ENCODE measurements at regions not wholly inside any gene's neighbourhood (a gene's known extent, or its start where the extent isn't known, plus 50 kb on each side); places are given as distances from the start of the nearest gene placed in this dataset.
"Not testable (repeated sequence)": the region's sequence is repeated elsewhere in the genome, so short reads cannot be mapped to it uniquely, and the experiment has no call there.

DNA sequence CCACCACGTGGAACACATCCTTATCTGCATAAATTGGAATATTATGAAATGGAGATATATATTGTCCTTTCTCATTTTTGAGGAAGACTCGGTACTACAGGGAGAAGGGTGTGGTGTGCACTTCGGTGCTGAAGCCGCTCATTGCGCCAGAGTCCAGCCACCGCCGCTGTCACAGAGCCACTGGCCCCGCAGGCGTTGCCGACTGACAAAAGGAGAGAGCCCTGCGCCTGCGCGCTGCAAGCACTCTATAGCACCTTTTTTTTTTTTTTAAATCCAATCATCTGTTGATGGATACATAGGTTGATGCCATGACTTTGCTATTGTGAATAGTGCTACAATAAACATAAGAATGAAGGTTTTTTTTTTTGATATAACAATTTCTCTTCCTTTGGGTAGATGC lies 130.0 kb upstream of the TBC1D5 start:
- no peak for DNase-seq

DNA sequence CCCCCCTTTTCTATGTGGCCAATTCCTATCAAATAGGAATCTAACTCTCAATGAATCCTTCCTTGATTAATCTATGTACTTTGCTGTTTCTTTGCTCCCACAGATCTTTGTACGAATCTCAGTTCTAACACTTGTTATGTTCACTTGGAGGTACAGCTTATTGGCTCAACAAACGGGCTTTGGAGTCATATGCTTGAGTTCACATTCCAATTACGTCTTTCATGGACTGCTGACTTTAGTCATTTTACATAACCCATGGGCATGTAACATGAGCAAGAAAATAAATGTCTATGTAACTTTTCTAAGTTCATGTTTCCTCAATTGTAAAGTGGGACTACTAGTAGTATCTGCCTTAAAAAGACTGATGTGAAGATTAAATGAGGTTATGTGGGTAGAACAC lies 123.2 kb upstream of the TBC1D5 start:
- DNase-seq = no peak

- DNase-seq = no peak
Measured at GRCh38 chr3:17861476-17861875, 119.0 kb upstream of the TBC1D5 start.

- DNase-seq = not testable (repeated sequence)
Measured at GRCh38 chr3:17860840-17861471, 118.5 kb upstream of the TBC1D5 start.

- no peak for DNase-seq
Measured at GRCh38 chr3:17852217-17852616, 109.8 kb upstream of the TBC1D5 start.

GRCh38 chr3:17850448-17850847 lies 108.0 kb upstream of the TBC1D5 start:
- DNase-seq = no peak

- DNase-seq = no peak
Measured at GRCh38 chr3:17848102-17848501, 105.7 kb upstream of the TBC1D5 start.

- DNase-seq = no peak
Measured at GRCh38 chr3:17847156-17847555, 104.7 kb upstream of the TBC1D5 start.

GRCh38 chr3:17846466-17846865 lies 104.0 kb upstream of the TBC1D5 start:
- no peak for DNase-seq

DNA sequence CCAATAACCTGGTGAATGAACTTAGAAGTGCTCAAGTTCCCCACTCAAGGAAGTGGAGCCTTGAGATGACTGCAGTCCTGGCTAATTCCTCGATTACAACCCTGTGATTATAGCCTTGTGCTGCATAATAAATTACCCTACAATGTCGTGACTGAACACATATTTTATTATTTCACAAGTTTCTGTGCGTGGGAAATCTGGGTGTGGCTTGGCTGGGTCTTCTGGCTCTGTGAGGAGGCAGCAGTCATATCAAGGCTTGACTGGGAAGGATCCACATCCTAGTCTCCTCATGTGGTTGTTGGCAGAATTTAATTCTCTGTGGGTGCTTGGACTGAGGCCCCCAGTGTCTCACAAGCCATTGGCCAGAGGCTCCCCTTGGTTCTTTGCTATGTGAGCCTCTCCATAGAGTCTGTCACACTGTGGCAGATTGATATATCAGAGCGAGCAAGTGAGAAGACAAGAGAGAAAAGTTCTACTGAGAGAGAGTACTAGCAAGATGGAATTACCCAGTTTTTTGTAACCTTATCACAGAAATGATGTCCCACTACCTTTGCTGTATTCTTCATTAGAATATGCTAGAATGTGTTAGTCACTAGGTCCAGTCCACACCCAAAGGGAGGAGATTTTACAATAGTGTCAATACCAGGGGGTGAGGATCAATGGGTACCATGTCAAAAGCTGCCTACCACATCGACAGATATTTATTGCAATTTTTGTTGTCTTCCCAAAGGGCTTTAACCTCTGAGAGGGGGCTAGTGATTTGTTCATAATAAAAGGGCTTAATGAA lies 102.8 kb upstream of the TBC1D5 start:
- DNase-seq = no peak

GRCh38 chr3:17844236-17844635 lies 101.8 kb upstream of the TBC1D5 start:
- DNase-seq = no peak

DNA sequence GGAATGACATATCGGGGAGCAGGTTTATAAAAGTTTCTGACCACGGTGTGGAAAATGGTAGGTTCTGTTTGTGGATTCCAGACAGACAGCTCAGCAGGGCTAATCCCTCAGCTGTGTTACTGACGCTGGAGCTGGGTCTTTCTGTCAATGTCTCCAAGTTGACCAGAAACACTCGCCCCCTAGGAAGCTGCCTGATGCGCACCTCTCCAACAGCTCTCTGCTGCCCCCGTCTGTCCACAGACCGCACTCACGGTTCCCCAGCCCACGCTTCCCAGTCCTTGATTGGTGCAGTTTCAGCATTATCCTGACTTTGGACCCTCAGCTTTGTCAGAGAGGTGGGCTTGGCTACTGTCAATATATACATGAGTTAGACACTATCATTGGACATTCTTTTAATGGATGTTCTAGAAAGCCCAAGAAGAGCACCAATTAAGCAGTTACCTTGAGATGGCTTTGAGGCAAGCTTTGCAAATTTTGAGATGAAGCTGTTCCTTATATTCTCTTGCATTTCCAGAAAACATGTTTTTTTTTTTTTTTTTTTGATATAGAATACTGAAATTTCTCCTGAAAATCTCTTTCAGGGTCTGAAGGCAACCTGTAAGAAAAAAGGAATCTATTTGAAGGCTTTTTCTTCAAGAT lies 98.9 kb upstream of the TBC1D5 start:
- peak; percentile 21 to 66 (median 48) for DNase-seq

- DNase-seq = no peak
Measured at GRCh38 chr3:17840651-17841050, 98.2 kb upstream of the TBC1D5 start.

DNA sequence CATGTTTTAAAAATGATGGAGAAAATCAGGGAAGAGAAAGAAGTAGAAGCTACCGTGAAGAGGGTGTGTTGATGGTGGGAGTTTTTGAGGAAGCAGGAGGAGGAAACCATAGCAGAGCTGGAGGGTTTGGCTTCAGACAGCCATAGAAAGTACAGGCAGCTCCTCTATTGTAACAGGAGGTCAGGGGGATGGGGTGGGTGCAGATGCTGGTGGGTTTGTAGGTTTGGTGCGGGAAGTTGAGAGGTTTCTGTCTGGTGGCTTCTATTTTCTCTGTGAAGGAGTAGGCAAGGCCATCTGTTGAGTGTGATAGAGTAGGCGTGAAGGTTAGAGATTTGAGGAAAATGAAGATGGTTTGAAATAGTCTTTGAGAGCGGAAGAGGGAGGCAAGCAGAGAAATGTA lies 97.7 kb upstream of the TBC1D5 start:
- DNase-seq = no peak

GRCh38 chr3:17836919-17837318 lies 94.5 kb upstream of the TBC1D5 start:
- DNase-seq = no peak

DNA sequence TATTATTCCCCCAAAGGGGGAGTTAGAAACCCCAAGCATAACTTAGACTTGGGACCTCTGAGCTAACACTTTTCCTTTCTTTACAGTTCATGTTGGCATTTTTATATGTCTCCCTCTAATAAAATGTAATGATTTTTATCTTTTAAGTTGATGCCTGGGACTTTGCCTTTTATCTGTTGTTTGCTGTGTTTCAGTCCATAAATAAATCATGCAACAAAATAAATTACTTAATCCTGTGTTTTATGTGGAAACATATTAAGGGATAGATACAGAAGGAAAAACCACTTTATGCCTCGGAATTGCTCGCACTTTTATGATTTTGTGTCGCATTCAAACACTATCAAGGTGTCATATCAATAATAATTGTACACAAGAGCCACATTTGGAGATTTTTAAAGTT lies 93.7 kb upstream of the TBC1D5 start:
- DNase-seq = no peak

DNA sequence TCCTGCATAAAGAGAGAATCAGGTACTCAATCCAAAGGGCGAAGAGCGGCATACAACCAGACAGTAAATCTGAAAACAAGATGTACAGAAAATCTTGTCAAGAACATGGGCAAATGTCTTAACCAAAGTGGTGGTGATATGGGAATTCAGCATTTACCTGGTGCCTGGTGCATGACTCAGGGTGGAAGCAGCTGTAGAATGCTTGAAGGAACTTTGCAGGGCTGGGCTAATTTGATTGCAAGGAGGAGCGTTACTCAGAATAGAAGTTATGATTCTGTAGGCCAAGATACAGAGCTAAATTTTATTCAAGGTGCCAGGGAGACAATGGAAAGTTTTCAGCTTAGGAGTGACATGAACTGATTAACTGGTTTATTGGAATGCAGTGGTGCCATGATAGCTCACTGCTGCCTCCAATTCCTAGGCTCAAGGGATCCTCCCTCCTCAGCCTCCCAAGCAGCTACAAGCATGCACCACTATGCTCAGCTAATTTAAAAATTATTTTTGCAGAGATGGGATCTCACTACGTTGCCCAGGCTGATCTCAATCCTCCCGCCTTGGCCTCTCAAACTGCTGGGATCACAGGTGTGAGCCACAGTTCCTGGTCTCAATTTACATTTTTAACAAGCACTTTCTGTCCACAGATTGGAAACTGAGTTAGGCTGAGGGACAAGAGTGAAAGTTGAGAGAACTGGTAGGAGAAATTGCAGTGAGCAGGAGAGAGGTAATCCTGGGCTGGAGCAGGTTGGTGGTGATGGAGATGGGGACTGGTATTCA lies 91.5 kb upstream of the TBC1D5 start:
- no peak for DNase-seq

- DNase-seq = no peak
Measured at GRCh38 chr3:17832016-17832415, 89.6 kb upstream of the TBC1D5 start.

DNA sequence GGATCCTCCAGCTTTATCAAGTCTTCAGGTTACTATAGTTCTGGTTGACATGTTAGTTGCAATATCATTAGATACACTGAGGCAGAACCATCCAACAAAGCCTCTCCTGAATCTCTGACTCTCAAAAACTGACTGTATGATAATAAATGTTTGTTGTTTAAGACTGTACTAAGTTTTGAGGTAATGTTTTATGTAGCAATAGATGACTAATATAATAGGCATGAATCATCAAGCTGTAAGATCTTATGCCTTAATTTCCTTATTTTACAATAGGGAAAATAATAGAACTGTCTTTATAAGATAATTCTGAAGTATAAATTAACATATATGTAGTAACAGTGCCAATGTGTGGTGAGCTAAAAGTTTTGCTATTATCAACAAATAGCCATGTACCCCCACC lies 88.9 kb upstream of the TBC1D5 start:
- no peak for DNase-seq

- no peak for DNase-seq
Measured at GRCh38 chr3:17830788-17831187, 88.4 kb upstream of the TBC1D5 start.

- no peak for DNase-seq
Measured at GRCh38 chr3:17828388-17828787, 86.0 kb upstream of the TBC1D5 start.

DNA sequence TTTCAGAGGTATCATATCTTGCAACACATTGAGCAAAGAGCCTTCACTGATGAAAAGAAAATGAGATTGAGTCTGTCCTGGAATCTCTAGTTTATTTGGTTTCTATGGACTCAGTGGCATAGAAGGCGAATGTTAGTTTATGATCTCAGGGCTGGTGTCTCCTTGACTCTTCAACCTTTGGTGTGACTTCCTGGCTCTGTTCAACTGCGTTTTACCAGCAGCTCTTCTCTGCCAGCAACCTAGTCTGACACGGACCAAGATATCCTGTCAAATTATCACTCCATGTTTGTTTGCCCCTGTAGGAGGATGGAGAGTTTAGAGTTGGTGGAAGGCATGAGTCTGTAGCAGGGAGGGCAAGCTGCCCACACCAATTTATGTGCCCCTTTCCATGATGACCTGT lies 82.9 kb upstream of the TBC1D5 start:
- no peak for DNase-seq

- DNase-seq = no peak
Measured at GRCh38 chr3:17823816-17824215, 81.4 kb upstream of the TBC1D5 start.

- no peak for DNase-seq
Measured at GRCh38 chr3:17823036-17823435, 80.6 kb upstream of the TBC1D5 start.
